Psoas muscle (tissue), 7 donors: ENCODE measurements at regions not wholly inside any gene's neighbourhood (a gene's known extent, or its start where the extent isn't known, plus 50 kb on each side); places are given as distances from the start of the nearest gene placed in this dataset.

Experiments
- ATAC-seq, 4 donors: fragments of 200-7000 bp; cut with Tn5 transposase; one replicate each; pipeline ENCODE4 v1.9.1; 2020; ENCODE audit warnings: moderate library complexity in 3 of 4, mild to moderate bottlenecking in 2 of 4
- DNase-seq, 2 donors: peaks; one replicate each; pipeline ENCODE4 v3.0.0-alpha.2; 2020
- H3K27ac ChIP-seq: fragments of 200-600 bp; one replicate; pipeline ENCODE4 v1.8.0; 2022
- H3K27me3 ChIP-seq, 3 donors: fragments of 200-600 bp in 1 of 3; one replicate each; pipeline versions ENCODE4 v1.6.1 to v1.8.0; 2013 to 2022; ENCODE audit warnings: low read length in 2 of 3, mild to moderate bottlenecking in 2 of 3, moderate library complexity in 1 of 3; ENCODE audit not compliant: insufficient read depth in 3 of 3
- H3K36me3 ChIP-seq, 2 donors: fragments of 200-600 bp in 1 of 2; one replicate each; pipeline versions ENCODE4 v1.6.1 to v1.8.0; 2013 to 2022; ENCODE audit warnings: low read depth in 1 of 2, mild to moderate bottlenecking in 1 of 2, moderate library complexity in 1 of 2; ENCODE audit not compliant: insufficient read depth in 1 of 2
- H3K4me1 ChIP-seq: fragments of 200-600 bp; one replicate; pipeline ENCODE4 v1.8.0; 2022
- H3K4me3 ChIP-seq: fragments of 200-600 bp; one replicate; pipeline ENCODE4 v1.8.0; 2022; ENCODE audit warnings: mild to moderate bottlenecking
- H3K9me3 ChIP-seq: fragments of 200-600 bp; one replicate; pipeline ENCODE4 v1.8.0; 2022
- WGBS, 3 donors: extraction: QIAGEN DNeasy Blood & Tissue Kit; methylation state at CpG; one replicate each; pipeline versions ENCODE4 v1.1.6 to v1.1.7; 2013; 5-methylcytosine and 5-hydroxymethylcytosine counted together
- intact Hi-C, 2 donors: fragments of 100-400 bp; cut with DNase I; formaldehyde crosslinking; loops; one replicate each; pipeline versions ENCODE4 v1.11.0 to v1.14.2; 2022
- TF ChIP-seq, protein P1 (sequence below): fragments of 200-600 bp; IDR thresholded peaks from one replicate; pipeline ENCODE4 v1.8.0; 2022; ENCODE audit warnings: antibody characterized with exemption
- donor health status: healthy with polysubstance abuse.
- donor health status: DM: no; HTN: no; CAD: no; lungs with moderate emphysema.
- donor health status: Bipolar disorder and iron deficiency.
- donor health status: healthy.
- donor health status: DM: yes; HTN: yes; CAD: no.
- donor health status: DM: no; HTN: no; CAD: no.
- donor health status: DM: yes; HTN: yes; CAD: no.

DNA sequence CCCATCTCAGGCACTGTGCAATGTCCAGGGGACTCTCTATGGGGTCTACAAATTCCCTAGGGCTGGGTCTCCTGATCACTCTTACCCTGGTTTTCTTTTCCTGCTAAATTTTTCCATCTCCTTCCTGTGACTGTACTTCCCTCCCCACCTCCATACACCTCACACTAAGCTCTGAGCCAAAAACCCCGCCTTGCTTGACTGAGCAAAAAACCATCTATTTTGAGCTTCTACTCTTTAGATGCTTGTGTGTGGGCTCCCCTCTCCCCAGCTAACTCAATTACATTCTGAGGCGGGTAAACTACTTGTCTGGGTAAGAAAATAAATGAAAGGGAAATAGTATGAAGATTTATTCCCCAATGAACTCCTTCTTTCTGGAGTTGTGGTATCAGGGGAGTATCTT, 187.9 kb downstream of the PTPRU start:
- Histone ChIP-seq H3K4me3 (no peak overlapping the region), H3K9me3 (peaks cover 5% of the 10 kb centered on the region), H3K27me3 (peaks cover 0 to 7% (median 0%) of the 10 kb centered on the region in 3 donors), H3K4me1 (no peaks in the 10 kb centered on the region), H3K36me3 (no peaks in the 10 kb centered on the region), H3K27ac (no peak overlapping the region)
- ATAC-seq, result no peak
- no peak for DNase-seq
- TF ChIP-seq, protein P1, sequence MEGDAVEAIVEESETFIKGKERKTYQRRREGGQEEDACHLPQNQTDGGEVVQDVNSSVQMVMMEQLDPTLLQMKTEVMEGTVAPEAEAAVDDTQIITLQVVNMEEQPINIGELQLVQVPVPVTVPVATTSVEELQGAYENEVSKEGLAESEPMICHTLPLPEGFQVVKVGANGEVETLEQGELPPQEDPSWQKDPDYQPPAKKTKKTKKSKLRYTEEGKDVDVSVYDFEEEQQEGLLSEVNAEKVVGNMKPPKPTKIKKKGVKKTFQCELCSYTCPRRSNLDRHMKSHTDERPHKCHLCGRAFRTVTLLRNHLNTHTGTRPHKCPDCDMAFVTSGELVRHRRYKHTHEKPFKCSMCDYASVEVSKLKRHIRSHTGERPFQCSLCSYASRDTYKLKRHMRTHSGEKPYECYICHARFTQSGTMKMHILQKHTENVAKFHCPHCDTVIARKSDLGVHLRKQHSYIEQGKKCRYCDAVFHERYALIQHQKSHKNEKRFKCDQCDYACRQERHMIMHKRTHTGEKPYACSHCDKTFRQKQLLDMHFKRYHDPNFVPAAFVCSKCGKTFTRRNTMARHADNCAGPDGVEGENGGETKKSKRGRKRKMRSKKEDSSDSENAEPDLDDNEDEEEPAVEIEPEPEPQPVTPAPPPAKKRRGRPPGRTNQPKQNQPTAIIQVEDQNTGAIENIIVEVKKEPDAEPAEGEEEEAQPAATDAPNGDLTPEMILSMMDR, result no peak
- intact Hi-C loops, result no loop called here
- 80 to 88% (median 85%) methylated on average over 2 of the region's 2 CpGs for WGBS, 3 donors

DNA sequence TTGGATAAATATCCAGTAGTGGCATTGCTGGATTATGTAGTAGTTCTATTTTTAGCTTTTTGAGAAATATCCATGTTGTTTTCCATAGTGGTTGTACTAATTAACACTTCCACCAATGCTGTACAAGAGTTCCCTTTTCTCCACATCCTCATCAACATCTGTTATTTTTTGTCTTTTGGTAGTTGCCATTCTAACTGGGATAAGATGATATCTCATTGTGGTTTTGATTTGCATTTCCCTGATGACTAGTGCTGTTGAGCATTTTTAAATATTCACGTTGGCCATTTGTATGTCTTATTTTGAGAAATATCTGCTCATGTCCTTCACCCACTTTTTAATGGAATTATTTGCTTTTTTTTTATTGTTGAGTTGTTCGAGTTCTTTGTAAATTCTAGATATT, 183.9 kb downstream of the PTPRU start:
- Histone ChIP-seq H3K36me3 (no peaks in the 10 kb centered on the region), H3K4me1 (no peaks in the 10 kb centered on the region), H3K4me3 (no peak overlapping the region), H3K9me3 (peaks cover 5% of the 10 kb centered on the region), H3K27ac (no peak overlapping the region), H3K27me3 (peaks cover 0 to 23% (median 0%) of the 10 kb centered on the region in 3 donors)
- intact Hi-C loops, result no loop called here
- WGBS, 3 donors, result 57 to 72% (median 63%) methylated on average over 2 of the region's 2 CpGs
- no peak for DNase-seq
- TF ChIP-seq, protein P1, result no peak
- no peak for ATAC-seq

DNA sequence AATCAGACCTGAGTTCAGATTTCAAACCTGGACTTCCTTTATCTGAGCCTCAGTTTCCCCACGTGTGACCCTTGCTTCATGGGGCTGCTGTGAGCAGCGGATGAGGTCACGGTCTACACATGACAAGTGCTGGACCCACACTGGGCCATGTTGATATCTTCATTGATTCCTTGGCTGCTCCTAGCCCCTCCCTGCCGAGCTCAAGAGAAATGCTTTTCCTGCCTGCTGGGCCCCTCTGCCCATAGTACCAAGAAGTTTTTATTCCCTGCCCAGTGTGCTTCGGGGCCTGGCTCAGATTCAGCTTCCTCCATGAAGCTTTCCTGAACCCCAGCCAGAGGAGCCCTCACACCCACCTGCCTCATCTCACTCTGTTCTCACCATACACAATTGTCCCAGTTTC, 181.6 kb downstream of the PTPRU start:
- H3K27me3 ChIP-seq, result peaks cover 0 to 16% (median 2%) of the 10 kb centered on the region in 3 donors
- DNase-seq, result no peak
- H3K4me1 ChIP-seq, result no peaks in the 10 kb centered on the region
- H3K4me3 ChIP-seq, result no peak overlapping the region
- 72 to 77% (median 76%) methylated on average over 5 of the region's 5 CpGs for WGBS, 3 donors
- intact Hi-C loops, result no loop called here
- H3K9me3 ChIP-seq, result peaks cover 5% of the 10 kb centered on the region
- TF ChIP-seq, protein P1, result no peak
- no peaks in the 10 kb centered on the region for H3K36me3 ChIP-seq
- no peak overlapping the region for H3K27ac ChIP-seq
- ATAC-seq, result no peak

DNA sequence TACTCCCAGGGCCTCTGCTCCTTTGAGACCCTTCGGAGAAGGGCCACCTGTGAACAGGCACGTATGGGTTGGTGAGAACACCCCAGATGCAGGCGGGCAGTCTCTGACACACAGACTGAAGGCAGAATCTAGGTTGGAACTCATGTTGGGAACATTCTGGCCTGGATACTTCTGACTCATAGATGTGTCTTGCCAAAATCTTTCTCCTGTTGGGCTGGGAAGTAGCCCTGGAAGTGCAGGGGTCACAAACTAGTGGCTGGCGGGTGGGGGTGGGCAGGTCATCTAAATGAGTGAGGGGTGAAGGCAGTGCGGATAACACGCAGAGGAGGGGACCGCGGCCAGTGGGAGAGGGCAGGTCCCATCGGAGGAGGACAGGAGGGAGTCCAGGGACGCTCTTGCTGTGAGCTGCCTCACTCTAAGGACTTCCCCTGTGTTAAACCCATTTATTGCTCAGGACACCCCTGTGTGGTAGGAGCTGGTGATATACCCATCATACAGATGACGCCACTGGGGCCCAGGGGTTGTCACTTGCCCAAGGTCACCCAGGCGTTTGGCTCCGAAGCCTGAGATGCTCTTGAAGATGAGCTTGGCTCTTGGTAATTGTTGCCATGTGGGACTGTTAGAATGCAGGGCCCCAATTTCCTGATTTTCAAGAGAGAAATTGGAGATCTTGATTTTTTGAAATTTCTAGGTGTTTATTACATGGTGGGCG, 181.0 kb downstream of the PTPRU start:
- no peak overlapping the region for H3K27ac ChIP-seq

More for the DNA sequence above, 181.0 kb downstream of the PTPRU start:
- H3K27me3 ChIP-seq, result peaks cover 0 to 16% (median 2%) of the 10 kb centered on the region in 3 donors
- no peak overlapping the region for H3K4me3 ChIP-seq
- no peaks in the 10 kb centered on the region for H3K4me1 ChIP-seq
- H3K36me3 ChIP-seq, result no peaks in the 10 kb centered on the region
- ATAC-seq (peak in 3 of 4 donors; percentile 68 to 83 (median 73)), DNase-seq (no peak)
- H3K9me3 ChIP-seq, result peaks cover 5% of the 10 kb centered on the region
- intact Hi-C loops, result no loop called here
- 68 to 78% (median 69%) methylated on average over 14 of the region's 14 CpGs for WGBS, 3 donors
- TF ChIP-seq, protein P1, result no peak
